Panc1 (cell line): ENCODE measurements at regions not wholly inside any gene's neighbourhood (a gene's known extent, or its start where the extent isn't known, plus 50 kb on each side); places are given as distances from the start of the nearest gene placed in this dataset.

ENCODE experiments used
- ATAC-seq: fragments of 200-7000 bp; cut with Tn5 transposase; 2 replicates; pipeline ENCODE4 v1.9.1; 2020; ENCODE audit warnings: mild to moderate bottlenecking, moderate library complexity
- BruUV-seq: library from RNA; stranded (reverse); fragments of 400-500 nt; replicated peaks from 2 replicates; lab custom pipeline; 2021; lab: Mats Ljungman, UMichigan
- CTCF ChIA-PET: fragments of 300-600 bp; sonication (Branson Sonifier 250); formaldehyde crosslinking; loops from one replicate; lab custom pipeline; 2022; ENCODE audit warnings: antibody characterized with exemption; lab: Charles Lee
- POLR2A ChIA-PET: fragments of 300-600 bp; sonication (Branson Sonifier 250); formaldehyde crosslinking; loops from one replicate; lab custom pipeline; 2022; ENCODE audit warnings: antibody characterized with exemption; lab: Charles Lee
- DNase-seq: peaks from one replicate; pipeline ENCODE4 v3.0.0-alpha.2; 2010; ENCODE audit warnings: low read depth, low spot score
- H3K27ac ChIP-seq: 2 replicates; pipeline ENCODE4 v1.5.1; 2011; ENCODE audit warnings: mild to moderate bottlenecking, low read length, inconsistent platforms
- H3K27me3 ChIP-seq: fragments of 200-500 bp; sonication (Bioruptor generic); 2 replicates; pipeline ENCODE4 v1.6.0; 2014; ENCODE audit warnings: low read length, inconsistent platforms; ENCODE audit not compliant: control insufficient read depth, insufficient read depth
- H3K36me3 ChIP-seq: fragments of 200-500 bp; sonication (Bioruptor generic); 2 replicates; pipeline ENCODE4 v1.5.1; 2014; ENCODE audit warnings: inconsistent platforms, mild to moderate bottlenecking, low read length, moderate library complexity; ENCODE audit not compliant: control insufficient read depth, insufficient read depth
- H3K4me1 ChIP-seq: 2 replicates; pipeline ENCODE4 v1.5.1; 2011; ENCODE audit warnings: inconsistent platforms, mild to moderate bottlenecking, low read length, moderate library complexity; ENCODE audit not compliant: control insufficient read depth, insufficient read depth
- H3K4me3 ChIP-seq, 2 experiments: 2 replicates each; pipeline ENCODE4 v1.5.1; 2011 to 2012; ENCODE audit warnings: low read depth in 2 of 2, low read length in 2 of 2, mild to moderate bottlenecking in 2 of 2, inconsistent platforms in 1 of 2, moderate library complexity in 1 of 2
- H3K9me3 ChIP-seq: fragments of 200-500 bp; sonication (Bioruptor generic); 2 replicates; pipeline ENCODE4 v1.5.1; 2014; ENCODE audit warnings: low read depth, mild to moderate bottlenecking, inconsistent platforms, low read length, moderate library complexity; ENCODE audit not compliant: control insufficient read depth, insufficient read depth
- CTCF ChIP-seq: fragments of 450-650 bp; IDR thresholded peaks from 2 replicates; pipeline ENCODE4 v1.5.1; 2017; ENCODE audit warnings: mild to moderate bottlenecking
- POLR2AphosphoS5 ChIP-seq: IDR thresholded peaks from 2 replicates; pipeline ENCODE4 v1.6.1; 2012; ENCODE audit warnings: mild to moderate bottlenecking, low read depth, low read length, moderate library complexity
- REST ChIP-seq, 2 experiments: IDR thresholded peaks; 2 replicates each; pipeline ENCODE4 v1.6.1; 2011 to 2012; ENCODE audit warnings: low read depth in 2 of 2, control low read depth in 1 of 2, low read length in 1 of 2, mild to moderate bottlenecking in 1 of 2, moderate library complexity in 1 of 2; ENCODE audit not compliant: insufficient read depth in 1 of 2
- SIN3A ChIP-seq: IDR thresholded peaks from 2 replicates; pipeline ENCODE4 v1.6.1; 2012; ENCODE audit warnings: low read depth, mild to moderate bottlenecking, low read length, moderate library complexity, borderline replicate concordance; ENCODE audit not compliant: insufficient read depth
- TCF7L2 ChIP-seq: IDR thresholded peaks from 2 replicates; pipeline ENCODE4 v1.6.1; 2011; ENCODE audit warnings: mild to moderate bottlenecking, low read depth, low read length, inconsistent platforms
- in situ Hi-C: cut with HindIII; loops from 2 replicates; pipeline ENCODE4 v1.10.0; 2016; ENCODE audit warnings: low sequenced_read_pairs, low pct_unique_long_range_greater_than_20kb
- intact Hi-C: fragments of 100-400 bp; cut with micrococcal nuclease; formaldehyde crosslinking; loops from one replicate; pipeline ENCODE4 v1.10.0; 2022; ENCODE audit not compliant: unreplicated experiment

- in situ Hi-C loops (no loop called here), intact Hi-C loops (no loop called here)
- no peak overlapping the region for H3K4me3 ChIP-seq
- H3K4me1 ChIP-seq: no peaks in the 10 kb centered on the region
- H3K27ac ChIP-seq: no peak overlapping the region
- ChIA-PET POLR2A (no interaction called here), CTCF (no interaction called here)
- ATAC-seq (no peak), DNase-seq (no peak)
- H3K27me3 ChIP-seq: no peaks in the 10 kb centered on the region
- TF ChIP-seq TCF7L2 (no peak), SIN3A (no peak), POLR2AphosphoS5 (no peak), CTCF (no peak), REST (IDR thresholded peaks at IDR 0.05; ENCODE audit: insufficient read depth in 1 of 2, low read depth in 2 of 2, low read length in 1 of 2) (no peak)
- no peaks in the 10 kb centered on the region for H3K36me3 ChIP-seq
- BruUV-seq: no TSS peak
- no peaks in the 10 kb centered on the region for H3K9me3 ChIP-seq
Observed at GRCh38 chr6:97654674-97655073, 371.7 kb upstream of the MMS22L start.

- ChIA-PET CTCF (no interaction called here), POLR2A (no interaction called here)
- H3K4me1 ChIP-seq: no peaks in the 10 kb centered on the region
- no peak for TF ChIP-seq SIN3A
- no peak for TF ChIP-seq TCF7L2
- intact Hi-C loops: no loop called here
- no peaks in the 10 kb centered on the region for H3K27me3 ChIP-seq
- in situ Hi-C loops: no loop called here
- no TSS peak for BruUV-seq
- ATAC-seq (no peak), DNase-seq (no peak)
- H3K9me3 ChIP-seq: no peaks in the 10 kb centered on the region
- H3K4me3 ChIP-seq: no peak overlapping the region
- H3K27ac ChIP-seq: no peak overlapping the region
- H3K36me3 ChIP-seq: no peaks in the 10 kb centered on the region
Observed at GRCh38 chr6:97656236-97656635, 373.2 kb upstream of the MMS22L start.

GRCh38 chr6:97656706-97657350 lies 373.8 kb upstream of the MMS22L start:
- in situ Hi-C loops: no loop called here
- H3K36me3 ChIP-seq: no peaks in the 10 kb centered on the region
- no TSS peak for BruUV-seq
- ChIA-PET POLR2A (no interaction called here), CTCF (no interaction called here)
- no peak overlapping the region for H3K4me3 ChIP-seq
- no peaks in the 10 kb centered on the region for H3K9me3 ChIP-seq
- H3K27ac ChIP-seq: no peak overlapping the region
- H3K27me3 ChIP-seq: no peaks in the 10 kb centered on the region
- ATAC-seq (no peak), DNase-seq (no peak)
- no peak for TF ChIP-seq CTCF
- H3K4me1 ChIP-seq: no peaks in the 10 kb centered on the region
- intact Hi-C loops: no loop called here
